ENCODE measurements at regions not wholly inside any gene's neighbourhood (a gene's known extent, or its start where the extent isn't known, plus 50 kb on each side); places are given as distances from the start of the nearest gene placed in this dataset.

GRCh38 chr9:19940811-19941535 is 152.1 kb upstream of the SLC24A2 start:
- H3K27me3 Mint-ChIP-seq: peaks cover 13% of the 10 kb centered on the region
- no peak overlapping the region for H3K9ac ChIP-seq (ENCODE audit: low read length)
- H2AFZ ChIP-seq (ENCODE audit: insufficient read depth, low read depth, low read length, poor library complexity, severe bottlenecking): no peak overlapping the region
- no peak for TF ChIP-seq EZH2 (IDR thresholded peaks at IDR 0.05; ENCODE audit: borderline replicate concordance, insufficient read depth, low read depth, low read length, poor library complexity, severe bottlenecking)
- TF ChIP-seq CTCF (IDR thresholded peaks at IDR 0.05): no peak
- H3K4me2 ChIP-seq (replicated peaks; ENCODE audit: low read depth, low read length, poor library complexity, severe bottlenecking): no peak overlapping the region
- ATAC-seq (ENCODE audit: low read depth) (no peak), DNase-seq (no peak)
- POLR2A ChIA-PET: no interaction called here
- CTCF ChIA-PET: no interaction called here
- no peaks in the 10 kb centered on the region for H3K4me1 ChIP-seq (ENCODE audit: control insufficient read depth in 2 of 2, insufficient read depth in 2 of 2, low read length in 2 of 2)
- H3K9me3 Mint-ChIP-seq (ENCODE audit: insufficient read depth): no peaks in the 10 kb centered on the region
- H3K79me2 ChIP-seq (ENCODE audit: control insufficient read depth, insufficient read depth, low read length): no peaks in the 10 kb centered on the region
- no peak overlapping the region for H3K27ac Mint-ChIP-seq
- no peaks in the 10 kb centered on the region for H3K9me3 ChIP-seq (ENCODE audit: control extremely low read depth in 1 of 3, control insufficient read depth in 2 of 3, insufficient read depth in 1 of 3, low read length in 2 of 3)
- no peaks in the 10 kb centered on the region for H3K36me3 ChIP-seq (replicated peaks in 1 of 2; ENCODE audit: control extremely low read depth in 1 of 2, control insufficient read depth in 1 of 2, extremely low read depth in 1 of 2, insufficient read depth in 2 of 2, low read length in 1 of 2)
- H3K4me3 ChIP-seq (ENCODE audit: control extremely low read depth in 1 of 5, extremely low read depth in 1 of 5, insufficient read depth in 1 of 5, low read depth in 2 of 5, low read length in 4 of 5): no peak overlapping the region
- no peak overlapping the region for H3K27ac ChIP-seq (ENCODE audit: low read length in 2 of 2)
- H3K4me3 Mint-ChIP-seq: no peak overlapping the region
- peaks cover 0 to 6% (median 0%) of the 10 kb centered on the region in 4 experiments for H3K27me3 ChIP-seq (replicated peaks in 1 of 4; ENCODE audit: control extremely low read depth in 1 of 4, control insufficient read depth in 3 of 4, insufficient read depth in 4 of 4, low read length in 3 of 4)
- no peaks in the 10 kb centered on the region for H4K20me1 ChIP-seq (ENCODE audit: control insufficient read depth, insufficient read depth, low read length, poor library complexity, severe bottlenecking)
- intact Hi-C loops (cut with micrococcal nuclease): no loop called here
- no CpG with 5 or more reads among the region's 2 CpGs for WGBS (ENCODE audit: insufficient coverage)
- no peaks in the 10 kb centered on the region for H3K4me1 Mint-ChIP-seq

- Histone ChIP-seq H3K9me3 (ENCODE audit: control extremely low read depth in 1 of 3, control insufficient read depth in 2 of 3, insufficient read depth in 1 of 3, low read length in 2 of 3) (no peaks in the 10 kb centered on the region), H4K20me1 (ENCODE audit: control insufficient read depth, insufficient read depth, low read length, poor library complexity, severe bottlenecking) (no peaks in the 10 kb centered on the region), H3K9ac (ENCODE audit: low read length) (no peak overlapping the region), H3K27ac (ENCODE audit: low read length in 2 of 2) (no peak overlapping the region), H3K4me2 (replicated peaks; ENCODE audit: low read depth, low read length, poor library complexity, severe bottlenecking) (no peak overlapping the region), H3K4me3 (ENCODE audit: control extremely low read depth in 1 of 5, extremely low read depth in 1 of 5, insufficient read depth in 1 of 5, low read depth in 2 of 5, low read length in 4 of 5) (no peak overlapping the region), H3K4me1 (ENCODE audit: control insufficient read depth in 2 of 2, insufficient read depth in 2 of 2, low read length in 2 of 2) (no peaks in the 10 kb centered on the region), H3K79me2 (ENCODE audit: control insufficient read depth, insufficient read depth, low read length) (no peaks in the 10 kb centered on the region), H3K36me3 (replicated peaks in 1 of 2; ENCODE audit: control extremely low read depth in 1 of 2, control insufficient read depth in 1 of 2, extremely low read depth in 1 of 2, insufficient read depth in 2 of 2, low read length in 1 of 2) (no peaks in the 10 kb centered on the region), H2AFZ (ENCODE audit: insufficient read depth, low read depth, low read length, poor library complexity, severe bottlenecking) (no peak overlapping the region), H3K27me3 (replicated peaks in 1 of 4; ENCODE audit: control extremely low read depth in 1 of 4, control insufficient read depth in 3 of 4, insufficient read depth in 4 of 4, low read length in 3 of 4) (peaks cover 0 to 6% (median 0%) of the 10 kb centered on the region in 4 experiments)
- TF ChIP-seq CTCF (IDR thresholded peaks at IDR 0.05) (no peak), EZH2 (IDR thresholded peaks at IDR 0.05; ENCODE audit: borderline replicate concordance, insufficient read depth, low read depth, low read length, poor library complexity, severe bottlenecking) (no peak)
- no peaks in the 10 kb centered on the region for H3K9me3 Mint-ChIP-seq (ENCODE audit: insufficient read depth)
- POLR2A ChIA-PET: no interaction called here
- H3K4me3 Mint-ChIP-seq: no peak overlapping the region
- intact Hi-C loops (cut with micrococcal nuclease): no loop called here
- H3K27ac Mint-ChIP-seq: no peak overlapping the region
- CTCF ChIA-PET: no interaction called here
- peaks cover 17% of the 10 kb centered on the region for H3K27me3 Mint-ChIP-seq
- H3K4me1 Mint-ChIP-seq: no peaks in the 10 kb centered on the region
- no peak for DNase-seq
- no peak for ATAC-seq (ENCODE audit: low read depth)
- WGBS (ENCODE audit: insufficient coverage): 78% methylated on average over 3 of the region's 5 CpGs
Observed at GRCh38 chr9:19939734-19940278, 151.0 kb upstream of the SLC24A2 start.

Measured in B cell (primary cell).